PC-9 (cell line): ENCODE measurements at regions not wholly inside any gene's neighbourhood (a gene's known extent, or its start where the extent isn't known, plus 50 kb on each side); places are given as distances from the start of the nearest gene placed in this dataset.

Experiments used
- CTCF ChIP-seq: fragments of 200-600 bp; sonication (generic); conservative IDR thresholded peaks from 2 replicates; pipeline ENCODE4 v1.6.1; 2017; ENCODE audit warnings: mixed run types, antibody characterized with exemption, mild to moderate bottlenecking, moderate library complexity
- EZH2 ChIP-seq: fragments of 200-600 bp; sonication (generic); IDR thresholded peaks from 2 replicates; pipeline ENCODE4 v1.8.0; 2017; ENCODE audit warnings: antibody characterized with exemption, low read depth

DNA sequence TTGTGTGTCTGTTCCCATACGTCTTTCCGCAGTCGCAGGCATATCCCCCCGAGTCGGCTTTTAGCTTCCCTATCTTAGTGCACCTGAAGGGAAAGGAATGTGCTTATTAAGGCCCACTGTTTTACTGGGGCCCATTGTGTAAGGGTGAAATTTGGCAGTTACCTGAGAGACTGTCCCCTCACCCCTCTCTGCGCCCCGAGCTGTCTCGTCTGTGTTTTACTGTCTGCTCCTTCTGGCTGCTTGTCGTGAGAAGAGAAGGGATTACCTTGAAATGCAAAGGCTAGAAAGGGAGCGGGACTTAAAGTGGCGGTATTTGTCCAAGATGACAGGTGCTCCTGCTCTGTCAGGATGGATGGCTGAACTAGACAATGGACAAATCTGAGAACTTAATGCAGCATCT, 233.0 kb upstream of the POU1F1 start:
- TF ChIP-seq CTCF: no peak
- no peak for TF ChIP-seq EZH2
